WTC11 (cell line): ENCODE measurements at regions not wholly inside any gene's neighbourhood (a gene's known extent, or its start where the extent isn't known, plus 50 kb on each side); places are given as distances from the start of the nearest gene placed in this dataset.

Experiments used
- ATAC-seq: fragments of 200-7000 bp; cut with Tn5 transposase; 2 replicates; pipeline ENCODE4 v1.10.0; 2021; ENCODE audit warnings: mild to moderate bottlenecking, moderate library complexity
- CTCF ChIA-PET: fragments of 300-600 bp; sonication (Branson Sonifier 250); formaldehyde crosslinking; loops from one replicate; lab custom pipeline; 2021; ENCODE audit warnings: antibody characterized with exemption; lab: Charles Lee
- POLR2A ChIA-PET: fragments of 350-600 bp; sonication (Branson Sonifier 250); formaldehyde crosslinking; loops from one replicate; lab custom pipeline; 2021; ENCODE audit warnings: antibody characterized with exemption; lab: Charles Lee
- DNase-seq: peaks from one replicate; pipeline ENCODE4 v3.0.0; 2021; ENCODE audit warnings: low spot score
- H3K27ac Mint-ChIP-seq: 2 replicates; pipeline ENCODE4 v1.8.0; 2021; ENCODE audit warnings: mixed read lengths
- H3K27me3 Mint-ChIP-seq: 2 replicates; pipeline ENCODE4 v1.8.0; 2021; ENCODE audit warnings: low read depth, mild to moderate bottlenecking, moderate library complexity, mixed read lengths
- H3K36me3 Mint-ChIP-seq: 2 replicates; pipeline ENCODE4 v1.8.0; 2021; ENCODE audit warnings: mixed read lengths
- H3K4me1 Mint-ChIP-seq: 2 replicates; pipeline ENCODE4 v1.8.0; 2022; ENCODE audit warnings: mixed read lengths
- H3K4me3 Mint-ChIP-seq: 2 replicates; pipeline ENCODE4 v1.8.0; 2021; ENCODE audit warnings: mild to moderate bottlenecking, moderate library complexity, mixed read lengths
- H3K9me3 Mint-ChIP-seq: 2 replicates; pipeline ENCODE4 v1.8.0; 2021; ENCODE audit warnings: mixed read lengths
- AR ChIP-seq: fragments of 250-450 bp; sonication (Bioruptor Pico); IDR thresholded peaks from 2 replicates; pipeline ENCODE4 v1.9.0; 2021; ENCODE audit warnings: mild to moderate bottlenecking
- ATF1 ChIP-seq: sonication (generic); formaldehyde crosslinking; IDR thresholded peaks from 2 replicates; pipeline ENCODE4 v1.8.1; 2023; ENCODE audit warnings: mild to moderate bottlenecking, moderate library complexity, missing genetic modification reagents
- CDX4 ChIP-seq: fragments of 250-450 bp; sonication (Bioruptor Pico); IDR thresholded peaks from 2 replicates; pipeline ENCODE4 v1.9.0; 2021; ENCODE audit warnings: moderate library complexity, mild to moderate bottlenecking, inconsistent platforms, borderline replicate concordance
- CREM ChIP-seq: sonication (generic); formaldehyde crosslinking; IDR thresholded peaks from 2 replicates; pipeline ENCODE4 v1.8.1; 2022; ENCODE audit warnings: mild to moderate bottlenecking, missing genetic modification reagents, moderate library complexity
- ERG ChIP-seq: fragments of 250-450 bp; sonication (Bioruptor Pico); IDR thresholded peaks from 2 replicates; pipeline ENCODE4 v1.8.0; 2021; ENCODE audit warnings: mild to moderate bottlenecking
- FOXJ3 ChIP-seq: sonication (generic); formaldehyde crosslinking; IDR thresholded peaks from 2 replicates; pipeline ENCODE4 v1.9.0; 2021; ENCODE audit warnings: missing genetic modification reagents, mild to moderate bottlenecking, borderline replicate concordance
- FOXP1 ChIP-seq: sonication (generic); formaldehyde crosslinking; IDR thresholded peaks from 2 replicates; pipeline ENCODE4 v1.8.0; 2022; ENCODE audit warnings: missing genetic modification reagents, mild to moderate bottlenecking, moderate library complexity, borderline replicate concordance
- GRHL2 ChIP-seq: fragments of 250-450 bp; sonication (Bioruptor Pico); IDR thresholded peaks from 2 replicates; pipeline ENCODE4 v1.8.0; 2022; ENCODE audit warnings: mild to moderate bottlenecking, moderate library complexity; ENCODE audit not compliant: insufficient replicate concordance, severe bottlenecking
- HMGA2 ChIP-seq: fragments of 250-450 bp; sonication (Bioruptor Pico); IDR thresholded peaks from 2 replicates; pipeline ENCODE4 v1.4.0; 2021; ENCODE audit warnings: mild to moderate bottlenecking, moderate library complexity
- JAZF1 ChIP-seq: fragments of 250-450 bp; sonication (Bioruptor Pico); IDR thresholded peaks from 2 replicates; pipeline ENCODE4 v1.9.0; 2021; ENCODE audit warnings: moderate library complexity, mild to moderate bottlenecking, inconsistent platforms
- KAT7 ChIP-seq: sonication (generic); formaldehyde crosslinking; IDR thresholded peaks from 2 replicates; pipeline ENCODE4 v1.8.1; 2023; ENCODE audit warnings: missing genetic modification reagents, mild to moderate bottlenecking, borderline replicate concordance
- MLX ChIP-seq: sonication (generic); formaldehyde crosslinking; IDR thresholded peaks from 2 replicates; pipeline ENCODE4 v1.8.1; 2023; ENCODE audit warnings: mild to moderate bottlenecking, missing genetic modification reagents, moderate library complexity
- MXD4 ChIP-seq: fragments of 250-450 bp; sonication (Bioruptor Pico); IDR thresholded peaks from 2 replicates; pipeline ENCODE4 v1.8.0; 2021; ENCODE audit warnings: mild to moderate bottlenecking, moderate library complexity, borderline replicate concordance
- NR2C2 ChIP-seq: sonication (generic); formaldehyde crosslinking; IDR thresholded peaks from 2 replicates; pipeline ENCODE4 v1.8.0; 2022; ENCODE audit warnings: mild to moderate bottlenecking, missing genetic modification reagents
- PRDM15 ChIP-seq: sonication (generic); formaldehyde crosslinking; IDR thresholded peaks from 2 replicates; pipeline ENCODE4 v1.8.0; 2022; ENCODE audit warnings: missing genetic modification reagents
- SMAD3 ChIP-seq: sonication (generic); formaldehyde crosslinking; IDR thresholded peaks from 2 replicates; pipeline ENCODE4 v1.8.0; 2022; ENCODE audit warnings: missing genetic modification reagents, mild to moderate bottlenecking, borderline replicate concordance
- STAT6 ChIP-seq: sonication (generic); formaldehyde crosslinking; conservative IDR thresholded peaks from 2 replicates; pipeline ENCODE4 v1.8.1; 2023; ENCODE audit warnings: mild to moderate bottlenecking, low read depth, missing genetic modification reagents, moderate library complexity
- ZNF219 ChIP-seq: sonication (generic); formaldehyde crosslinking; IDR thresholded peaks from 2 replicates; pipeline ENCODE4 v1.8.0; 2023; ENCODE audit warnings: missing genetic modification reagents, mild to moderate bottlenecking, borderline replicate concordance
- ZNF232 ChIP-seq: sonication (generic); formaldehyde crosslinking; IDR thresholded peaks from 2 replicates; pipeline ENCODE4 v1.8.0; 2022; ENCODE audit warnings: mild to moderate bottlenecking, missing genetic modification reagents

GRCh38 chr3:107464037-107464436 lies 58.7 kb upstream of the BBX start:
- TF ChIP-seq NR2C2 (CRISPR knock-in tag) (no peak), PRDM15 (CRISPR knock-in tag) (no peak), MXD4 (CRISPR knock-in tag) (no peak), GRHL2 (no peak), ERG (CRISPR knock-in tag) (no peak), AR (no peak), FOXP1 (CRISPR knock-in tag) (no peak), JAZF1 (CRISPR knock-in tag) (no peak), ZNF232 (CRISPR knock-in tag) (no peak), ZNF219 (no peak), SMAD3 (CRISPR knock-in tag) (no peak)
- Mint-ChIP-seq H3K4me3 (no peak overlapping the region), H3K27ac (no peak overlapping the region), H3K4me1 (peaks cover 21% of the 10 kb centered on the region), H3K27me3 (no peaks in the 10 kb centered on the region), H3K9me3 (no peaks in the 10 kb centered on the region), H3K36me3 (no peaks in the 10 kb centered on the region)
- ChIA-PET POLR2A (interaction anchor here (0.6 kb wide), 1 partner anchor 1243 kb away, joined by 3 read pairs; no protein-coding TSS in a partner anchor), CTCF (no interaction called here)
- no peak for ATAC-seq
- no peak for DNase-seq

GRCh38 chr3:107465064-107465631 lies 57.6 kb upstream of the BBX start:
- H3K9me3 Mint-ChIP-seq, result no peaks in the 10 kb centered on the region
- peaks cover 28% of the 10 kb centered on the region for H3K4me1 Mint-ChIP-seq
- POLR2A ChIA-PET, result no interaction called here
- ATAC-seq (no peak), DNase-seq (no peak)
- H3K36me3 Mint-ChIP-seq, result no peaks in the 10 kb centered on the region
- H3K27ac Mint-ChIP-seq, result no peak overlapping the region
- no peaks in the 10 kb centered on the region for H3K27me3 Mint-ChIP-seq
- H3K4me3 Mint-ChIP-seq, result no peak overlapping the region
- CTCF ChIA-PET, result no interaction called here
- TF ChIP-seq FOXJ3 (CRISPR knock-in tag), result no peak
- no peak for TF ChIP-seq HMGA2 (CRISPR knock-in tag)
- TF ChIP-seq ATF1 (CRISPR knock-in tag), result no peak
- TF ChIP-seq CREM (CRISPR knock-in tag), result no peak
- no peak for TF ChIP-seq KAT7 (CRISPR knock-in tag)
- no peak for TF ChIP-seq NR2C2 (CRISPR knock-in tag)
- TF ChIP-seq CDX4 (CRISPR knock-in tag), result no peak
- no peak for TF ChIP-seq MLX (CRISPR knock-in tag)
- TF ChIP-seq STAT6, result no peak
- no peak for TF ChIP-seq PRDM15 (CRISPR knock-in tag)
- TF ChIP-seq MXD4 (CRISPR knock-in tag), result no peak
